Type B pancreatic cell (in vitro differentiated cells): ENCODE measurements at regions not wholly inside any gene's neighbourhood (a gene's known extent, or its start where the extent isn't known, plus 50 kb on each side); places are given as distances from the start of the nearest gene placed in this dataset.

Experiments
- DNase-seq: peaks from one replicate; pipeline ENCODE4 v3.0.0; 2021; ENCODE audit warnings: mixed read lengths; ENCODE audit not compliant: unreplicated experiment; ENCODE audit errors: extremely low spot score
- H3K27ac Mint-ChIP-seq: 2 replicates; pipeline ENCODE4 v1.8.0; 2021; ENCODE audit warnings: mild to moderate bottlenecking, mixed read lengths
- H3K27me3 Mint-ChIP-seq: 2 replicates; pipeline ENCODE4 v1.8.0; 2021; ENCODE audit warnings: mixed read lengths
- H3K36me3 Mint-ChIP-seq: 2 replicates; pipeline ENCODE4 v1.8.0; 2021; ENCODE audit warnings: mixed read lengths
- H3K4me1 Mint-ChIP-seq: one replicate; pipeline ENCODE4 v1.8.0; 2021; ENCODE audit warnings: mixed read lengths; ENCODE audit not compliant: unreplicated experiment
- H3K4me3 Mint-ChIP-seq: 2 replicates; pipeline ENCODE4 v1.8.0; 2021; ENCODE audit warnings: mild to moderate bottlenecking, mixed read lengths
- H3K9me3 Mint-ChIP-seq: 2 replicates; pipeline ENCODE4 v1.8.0; 2021; ENCODE audit warnings: mixed read lengths
- TF ChIP-seq, protein P1 (sequence below): fragments of 200-600 bp; sonication (generic); conservative IDR thresholded peaks from 2 replicates; pipeline ENCODE4 v1.5.0; 2021; ENCODE audit warnings: antibody characterized with exemption, mild to moderate bottlenecking

DNA sequence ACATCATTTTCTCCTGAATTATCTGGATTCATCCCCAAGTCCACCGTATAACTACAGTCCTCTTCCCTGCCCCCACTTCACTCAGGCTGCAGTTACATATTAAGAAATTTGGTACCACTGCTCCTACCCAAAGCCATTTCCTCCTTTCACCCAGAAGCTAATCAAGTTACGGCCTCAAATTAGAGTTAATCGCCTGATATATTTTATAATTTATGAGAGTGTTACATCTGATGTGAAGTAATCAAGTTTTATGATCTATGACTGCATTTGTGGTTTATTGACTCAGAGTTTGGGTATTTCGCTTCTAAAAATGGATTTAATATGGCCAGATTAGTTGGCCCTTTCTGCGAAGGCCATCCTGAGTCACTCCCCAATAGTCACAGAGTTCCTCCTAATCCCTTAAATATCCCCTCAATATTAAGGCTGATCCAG lies 223.6 kb upstream of the KIF2A start:
- TF ChIP-seq, protein P1, sequence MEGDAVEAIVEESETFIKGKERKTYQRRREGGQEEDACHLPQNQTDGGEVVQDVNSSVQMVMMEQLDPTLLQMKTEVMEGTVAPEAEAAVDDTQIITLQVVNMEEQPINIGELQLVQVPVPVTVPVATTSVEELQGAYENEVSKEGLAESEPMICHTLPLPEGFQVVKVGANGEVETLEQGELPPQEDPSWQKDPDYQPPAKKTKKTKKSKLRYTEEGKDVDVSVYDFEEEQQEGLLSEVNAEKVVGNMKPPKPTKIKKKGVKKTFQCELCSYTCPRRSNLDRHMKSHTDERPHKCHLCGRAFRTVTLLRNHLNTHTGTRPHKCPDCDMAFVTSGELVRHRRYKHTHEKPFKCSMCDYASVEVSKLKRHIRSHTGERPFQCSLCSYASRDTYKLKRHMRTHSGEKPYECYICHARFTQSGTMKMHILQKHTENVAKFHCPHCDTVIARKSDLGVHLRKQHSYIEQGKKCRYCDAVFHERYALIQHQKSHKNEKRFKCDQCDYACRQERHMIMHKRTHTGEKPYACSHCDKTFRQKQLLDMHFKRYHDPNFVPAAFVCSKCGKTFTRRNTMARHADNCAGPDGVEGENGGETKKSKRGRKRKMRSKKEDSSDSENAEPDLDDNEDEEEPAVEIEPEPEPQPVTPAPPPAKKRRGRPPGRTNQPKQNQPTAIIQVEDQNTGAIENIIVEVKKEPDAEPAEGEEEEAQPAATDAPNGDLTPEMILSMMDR: no peak
- Mint-ChIP-seq H3K9me3 (no peaks in the 10 kb centered on the region), H3K27me3 (peaks cover 6% of the 10 kb centered on the region), H3K27ac (no peak overlapping the region), H3K36me3 (no peaks in the 10 kb centered on the region), H3K4me1 (peaks cover 9% of the 10 kb centered on the region), H3K4me3 (no peak overlapping the region)
- no peak for DNase-seq

GRCh38 chr5:62083247-62083646 lies 222.8 kb upstream of the KIF2A start:
- no peak for DNase-seq
- TF ChIP-seq, protein P1: no peak
- Mint-ChIP-seq H3K4me1 (peaks cover 3% of the 10 kb centered on the region), H3K27me3 (peaks cover 6% of the 10 kb centered on the region), H3K4me3 (no peak overlapping the region), H3K9me3 (no peaks in the 10 kb centered on the region), H3K27ac (no peak overlapping the region), H3K36me3 (no peaks in the 10 kb centered on the region)

DNA sequence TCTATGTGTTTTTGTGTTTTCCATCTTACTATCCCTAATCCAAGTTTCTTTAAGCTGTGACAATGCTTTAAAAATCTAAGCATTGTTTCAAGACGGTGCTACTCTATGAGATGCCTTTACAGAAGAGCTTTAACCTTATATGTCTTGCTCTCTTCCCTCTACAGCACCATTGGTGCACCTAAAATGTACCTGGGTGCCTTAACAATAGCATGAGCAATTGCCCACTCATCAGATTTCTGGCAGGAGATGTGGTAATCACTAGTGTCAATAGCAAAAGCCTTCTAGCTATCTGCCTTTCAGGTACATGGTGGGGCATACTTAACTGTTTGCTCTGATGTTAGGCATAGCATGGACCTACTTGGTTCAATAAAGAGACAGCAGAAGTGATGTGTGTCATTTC lies 222.3 kb upstream of the KIF2A start:
- Mint-ChIP-seq H3K9me3 (no peaks in the 10 kb centered on the region), H3K27me3 (peaks cover 6% of the 10 kb centered on the region), H3K4me1 (no peaks in the 10 kb centered on the region), H3K4me3 (no peak overlapping the region), H3K36me3 (no peaks in the 10 kb centered on the region), H3K27ac (no peak overlapping the region)
- DNase-seq: no peak
- TF ChIP-seq, protein P1: no peak

DNA sequence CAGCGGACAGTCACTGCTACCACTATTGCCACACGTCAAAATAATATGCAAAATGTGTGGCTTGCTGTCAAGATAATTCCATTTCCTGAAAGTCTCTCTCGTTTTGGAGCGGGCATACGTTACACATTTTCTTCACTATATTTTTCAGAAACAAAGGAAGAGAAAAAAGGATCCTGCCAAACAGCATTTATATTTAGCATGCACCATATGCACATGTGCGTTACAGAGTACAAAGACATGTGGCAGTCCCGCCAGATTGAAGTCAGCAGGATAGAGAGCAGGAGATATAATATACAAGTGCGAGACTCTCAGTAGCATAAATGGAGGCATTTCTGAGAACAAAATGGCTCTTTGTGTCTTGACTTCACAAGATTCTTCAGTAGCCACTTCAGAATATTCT lies 221.6 kb upstream of the KIF2A start:
- TF ChIP-seq, protein P1: no peak
- Mint-ChIP-seq H3K27me3 (peaks cover 6% of the 10 kb centered on the region), H3K4me3 (no peak overlapping the region), H3K4me1 (no peaks in the 10 kb centered on the region), H3K9me3 (no peaks in the 10 kb centered on the region), H3K27ac (no peak overlapping the region), H3K36me3 (no peaks in the 10 kb centered on the region)
- no peak for DNase-seq

- Mint-ChIP-seq H3K36me3 (no peaks in the 10 kb centered on the region), H3K27ac (no peak overlapping the region), H3K4me3 (no peak overlapping the region), H3K27me3 (peaks cover 6% of the 10 kb centered on the region), H3K9me3 (no peaks in the 10 kb centered on the region), H3K4me1 (peaks cover 6% of the 10 kb centered on the region)
- TF ChIP-seq, protein P1: no peak
- no peak for DNase-seq
Measured at GRCh38 chr5:62090953-62091352, 215.1 kb upstream of the KIF2A start.

DNA sequence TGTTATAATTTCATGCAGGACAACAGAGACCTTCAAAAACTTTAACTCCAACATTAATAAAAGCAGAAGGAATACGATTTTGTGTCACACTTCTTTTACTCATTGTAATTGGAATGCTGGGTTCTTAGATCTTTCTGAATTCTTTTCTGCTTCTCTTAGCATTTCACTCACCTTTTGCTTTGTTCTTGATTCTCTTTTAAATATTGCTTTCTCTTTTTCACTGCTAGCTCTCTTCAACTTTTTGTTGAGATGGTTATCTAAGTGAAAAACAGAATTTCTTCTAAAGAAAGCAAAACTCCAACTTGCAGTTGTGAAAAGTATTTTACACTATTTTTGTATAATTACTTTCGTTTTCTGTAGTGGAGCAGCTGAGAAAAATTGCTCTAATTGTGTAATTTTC lies 212.6 kb upstream of the KIF2A start:
- DNase-seq: no peak
- H3K4me3 Mint-ChIP-seq: no peak overlapping the region
- H3K27ac Mint-ChIP-seq: no peak overlapping the region
- no peaks in the 10 kb centered on the region for H3K36me3 Mint-ChIP-seq
- no peaks in the 10 kb centered on the region for H3K9me3 Mint-ChIP-seq
- H3K27me3 Mint-ChIP-seq: no peaks in the 10 kb centered on the region
- TF ChIP-seq, protein P1: no peak
- peaks cover 6% of the 10 kb centered on the region for H3K4me1 Mint-ChIP-seq
